GM21360 (cell line): ENCODE measurements at regions not wholly inside any gene's neighbourhood (a gene's known extent, or its start where the extent isn't known, plus 50 kb on each side); places are given as distances from the start of the nearest gene placed in this dataset.

Experiments
- ATAC-seq: cut with Tn5 transposase; IDR thresholded peaks from one replicate; pipeline ENCODE4 v1.9.1; 2021; ENCODE audit warnings: mild to moderate bottlenecking, moderate library complexity; ENCODE audit not compliant: unreplicated experiment

GRCh38 chr4:16952896-16953630 is 54.6 kb upstream of the LDB2 start:
- ATAC-seq = no peak

- ATAC-seq = no peak
Observed at GRCh38 chr4:16952462-16952871, 54.0 kb upstream of the LDB2 start.
